ENCODE measurements at regions not wholly inside any gene's neighbourhood (a gene's known extent, or its start where the extent isn't known, plus 50 kb on each side); places are given as distances from the start of the nearest gene placed in this dataset.

DNA sequence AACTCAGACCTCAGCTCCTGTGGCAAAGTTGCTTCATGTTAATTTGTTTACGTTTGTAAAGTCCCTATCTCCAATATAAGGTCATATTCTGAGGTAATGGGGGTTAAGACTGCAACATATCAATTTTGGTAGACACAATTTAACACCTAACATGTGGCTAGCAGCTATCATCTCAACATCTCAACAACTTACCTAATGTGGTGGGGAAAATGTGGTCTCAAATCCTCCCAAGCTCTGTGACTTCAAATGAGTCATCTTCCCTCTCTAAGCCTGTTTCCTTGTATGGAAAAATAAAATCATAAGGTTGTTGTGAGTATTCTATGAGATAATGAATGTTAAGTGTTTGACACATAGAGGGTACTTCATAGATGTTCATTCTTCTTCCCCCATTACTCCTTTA, 443.3 kb downstream of the CDK5RAP2 start:
- DNase-seq (ENCODE audit: low read depth in 2 of 2): no peak

DNA sequence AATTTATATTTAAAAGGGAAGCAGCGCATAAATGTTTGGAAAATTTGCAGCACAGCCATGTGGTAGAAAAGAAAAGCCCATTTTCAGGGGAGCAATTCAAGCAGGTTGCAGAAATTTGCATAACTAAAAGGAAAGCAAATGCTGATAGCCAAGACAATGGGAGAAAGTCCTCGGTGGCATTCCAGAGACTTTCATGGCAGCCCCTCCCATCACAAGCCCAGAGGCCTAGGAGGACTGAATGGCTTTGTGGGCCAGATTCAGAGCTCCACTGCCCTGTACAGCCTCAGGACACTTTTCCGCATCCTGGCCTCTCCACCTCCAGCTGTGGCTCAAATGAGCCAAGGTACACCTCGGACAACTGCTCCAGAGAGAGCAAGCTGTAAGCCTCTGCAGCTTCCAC, 462.9 kb downstream of the CDK5RAP2 start:
- DNase-seq (ENCODE audit: low read depth in 2 of 2): no peak

DNA sequence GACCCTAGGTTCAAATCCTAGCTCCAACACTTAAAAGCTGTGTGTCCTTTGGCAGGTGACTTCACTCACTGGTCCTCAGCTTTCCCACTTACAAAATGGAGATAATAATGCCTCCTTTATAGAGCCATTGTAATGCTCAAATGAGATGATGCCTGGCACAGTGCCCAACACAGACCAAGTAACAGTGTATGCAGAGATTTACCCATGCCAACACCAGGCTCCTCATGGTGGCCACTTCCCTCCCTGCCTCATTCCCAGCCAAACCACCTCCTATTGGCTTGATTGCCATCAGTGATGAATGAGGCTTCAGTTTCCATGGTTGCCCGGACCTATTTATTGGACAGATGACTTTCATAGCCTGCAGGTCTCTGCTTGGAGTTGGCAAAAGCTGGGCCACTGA, 469.4 kb downstream of the CDK5RAP2 start:
- no peak for DNase-seq (ENCODE audit: low read depth in 2 of 2)

DNA sequence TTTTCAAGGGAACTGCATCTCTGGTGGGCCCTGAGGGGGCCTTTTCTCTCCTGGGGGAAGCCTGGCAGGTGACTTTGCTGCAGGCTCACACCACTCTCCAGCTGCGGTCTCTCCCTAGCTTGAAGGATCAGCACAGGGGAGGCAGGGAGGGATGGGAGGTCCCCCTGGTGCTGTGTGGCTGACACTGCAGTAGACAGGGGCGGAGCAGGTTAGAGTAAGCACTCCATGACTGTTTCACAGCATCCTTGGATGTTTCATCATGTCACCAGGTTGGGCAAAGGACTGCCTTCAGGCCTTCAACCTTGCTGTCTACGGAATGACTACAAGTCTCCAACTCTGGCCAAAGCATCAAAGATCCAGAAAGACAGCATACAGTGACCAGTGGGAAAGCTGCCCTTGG, 470.7 kb downstream of the CDK5RAP2 start:
- no peak for DNase-seq (ENCODE audit: low read depth in 2 of 2)

DNA sequence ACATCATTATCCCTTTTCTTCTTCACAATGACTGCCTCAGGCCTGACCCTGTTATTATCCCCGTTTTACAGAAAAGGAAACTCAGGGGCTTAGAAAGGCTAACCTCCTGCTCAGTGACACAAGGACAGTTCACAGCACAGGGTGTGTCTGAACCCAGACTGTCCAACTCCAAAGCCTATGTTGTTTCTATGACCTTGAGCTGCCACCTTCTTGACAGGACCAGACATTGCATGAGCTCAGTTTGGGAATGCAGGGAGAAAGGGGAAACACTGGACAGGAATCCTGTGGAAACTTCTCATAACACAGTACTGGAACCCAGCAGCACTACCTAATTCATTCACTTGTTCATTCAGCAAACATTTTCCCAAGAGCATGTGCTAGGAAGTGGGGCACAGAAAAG, 472.8 kb downstream of the CDK5RAP2 start:
- DNase-seq (ENCODE audit: low read depth in 2 of 2): no peak

DNA sequence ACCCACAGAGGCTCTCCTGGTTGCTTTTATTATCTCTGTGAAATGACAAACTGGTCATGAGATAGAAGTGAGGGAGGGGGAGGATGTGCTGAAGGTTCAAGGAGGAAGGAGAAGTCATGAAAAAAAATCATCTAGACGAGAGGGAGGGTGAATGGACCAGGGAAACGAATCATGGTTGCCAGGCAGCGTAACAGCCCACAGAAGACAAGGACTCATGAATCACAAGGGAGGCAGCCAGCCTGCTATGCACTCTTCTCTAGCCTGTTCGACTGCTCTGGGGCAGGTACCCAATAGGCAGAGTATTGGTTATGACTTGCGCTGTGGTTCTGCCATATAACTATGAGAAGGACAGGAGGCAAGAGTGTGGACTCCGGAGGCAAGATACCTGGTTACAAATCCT, 475.2 kb downstream of the CDK5RAP2 start:
- no peak for DNase-seq (ENCODE audit: low read depth in 2 of 2)

DNA sequence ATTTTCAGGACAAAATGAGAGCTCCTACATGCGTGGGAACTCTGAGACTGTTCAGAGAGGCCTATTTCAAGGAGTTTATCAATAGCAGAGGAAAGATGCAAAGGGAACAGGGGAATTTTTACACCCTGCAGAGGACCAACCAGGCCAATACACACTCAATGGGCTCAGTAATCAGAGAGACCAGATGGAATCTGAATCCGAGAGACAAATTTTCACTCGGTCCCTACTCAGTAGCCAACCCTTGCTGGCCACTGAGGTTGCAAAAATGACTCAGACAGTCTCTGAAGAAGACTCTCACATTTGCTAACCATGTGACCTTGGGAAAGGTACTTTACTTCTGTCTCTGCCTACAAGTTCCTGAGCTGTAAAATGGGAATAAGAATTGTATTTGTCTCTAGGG, 479.4 kb downstream of the CDK5RAP2 start:
- DNase-seq (ENCODE audit: low read depth in 2 of 2): no peak

DNA sequence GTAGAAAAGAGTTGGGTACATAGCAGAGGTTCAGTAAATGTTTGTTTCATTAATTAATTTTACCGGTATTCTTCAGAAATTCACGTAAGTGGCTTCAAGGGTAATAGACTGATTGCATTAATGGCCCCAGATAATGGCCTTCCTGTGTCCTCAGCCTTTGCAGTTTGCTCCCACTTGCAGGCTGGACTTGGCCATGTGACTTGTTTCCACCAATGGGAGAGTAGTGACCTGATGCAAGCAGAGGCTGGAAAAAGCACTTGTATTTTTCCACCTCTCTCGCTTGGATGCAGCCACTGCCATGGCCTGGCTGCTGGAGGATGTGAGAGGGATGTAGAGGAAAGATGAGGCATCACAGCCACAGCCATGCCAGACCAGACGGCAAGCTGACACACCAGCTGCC, 480.9 kb downstream of the CDK5RAP2 start:
- DNase-seq (ENCODE audit: low read depth in 2 of 2): no peak

DNA sequence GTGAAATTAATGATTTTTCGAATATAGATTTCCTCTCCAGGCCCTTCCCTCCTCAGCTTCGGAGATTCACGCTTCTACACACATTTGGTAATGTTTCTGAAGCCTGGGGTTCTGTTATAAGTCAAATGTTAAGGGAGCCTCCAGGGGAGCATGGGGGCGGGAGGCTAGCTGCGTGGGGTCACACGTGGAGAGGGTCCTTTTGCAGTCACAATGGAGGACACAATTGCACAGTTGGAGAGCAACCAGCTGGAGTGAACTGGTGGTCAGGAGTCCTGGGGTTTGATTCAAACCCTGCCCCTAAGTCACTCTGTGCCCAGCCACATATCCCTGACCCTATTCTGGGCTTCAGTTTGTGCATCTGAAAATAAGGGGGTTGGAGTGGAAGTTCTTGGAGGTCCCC, 481.4 kb downstream of the CDK5RAP2 start:
- no peak for DNase-seq (ENCODE audit: low read depth in 2 of 2)

DNA sequence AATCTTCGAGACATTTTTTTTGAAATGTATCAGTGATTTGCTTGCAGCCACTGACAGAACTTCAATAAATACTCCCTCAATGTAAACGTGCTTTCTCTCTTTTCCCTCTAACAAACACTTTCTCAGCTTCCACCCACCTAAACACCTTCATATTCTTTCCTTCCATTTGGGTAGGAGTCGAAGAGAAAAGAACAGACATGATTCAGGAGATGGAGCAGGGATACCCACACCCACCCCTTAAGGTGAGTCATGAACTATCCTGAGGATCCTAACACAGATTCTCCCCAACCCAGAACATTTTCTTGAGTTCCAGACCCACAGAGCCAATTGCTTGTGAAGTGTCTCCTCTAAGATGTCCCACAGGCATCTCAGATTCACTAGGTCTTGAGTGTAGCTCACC, 488.8 kb downstream of the CDK5RAP2 start:
- no peak for DNase-seq (ENCODE audit: low read depth in 2 of 2)

DNA sequence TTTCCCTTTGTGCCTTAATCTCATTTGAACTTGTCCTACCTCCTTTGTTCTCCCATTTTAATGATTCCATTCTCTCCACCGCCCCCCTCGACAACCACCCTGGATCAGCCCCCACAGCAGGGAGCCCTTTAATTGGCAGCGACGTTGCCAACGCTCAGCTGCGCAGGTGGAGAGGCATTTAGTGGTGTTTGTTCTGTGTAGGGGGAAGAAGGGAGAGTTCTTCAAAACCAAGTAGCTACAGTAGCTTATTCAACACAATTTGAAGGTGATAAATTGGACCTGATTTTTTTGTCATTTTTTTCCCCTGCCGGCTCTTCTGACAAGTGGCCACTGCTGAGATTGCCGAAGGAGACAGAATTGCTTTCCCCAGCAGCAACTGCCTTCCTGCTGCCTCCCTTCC, 499.1 kb downstream of the CDK5RAP2 start:
- DNase-seq (ENCODE audit: low read depth in 2 of 2): no peak

DNA sequence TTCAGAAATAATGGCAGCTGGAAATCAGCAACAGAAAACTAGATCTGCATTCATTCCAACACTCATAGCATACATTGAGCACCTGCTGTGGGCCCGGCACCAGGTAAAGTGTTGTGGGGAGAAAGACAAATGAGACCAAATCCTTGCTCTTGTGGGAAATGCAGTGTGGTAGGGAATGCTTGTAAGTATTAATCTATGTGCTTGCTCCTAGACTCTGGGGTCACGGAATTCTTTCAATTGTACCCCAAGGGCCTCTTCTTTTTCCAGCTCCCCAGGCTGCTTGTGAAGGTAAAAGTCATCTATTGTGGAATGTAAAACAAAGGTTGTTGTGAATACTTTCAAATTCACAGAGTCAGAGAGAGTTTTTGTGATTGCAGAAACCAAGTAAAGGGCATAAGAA, 501.9 kb downstream of the CDK5RAP2 start:
- no peak for DNase-seq (ENCODE audit: low read depth in 2 of 2)

DNA sequence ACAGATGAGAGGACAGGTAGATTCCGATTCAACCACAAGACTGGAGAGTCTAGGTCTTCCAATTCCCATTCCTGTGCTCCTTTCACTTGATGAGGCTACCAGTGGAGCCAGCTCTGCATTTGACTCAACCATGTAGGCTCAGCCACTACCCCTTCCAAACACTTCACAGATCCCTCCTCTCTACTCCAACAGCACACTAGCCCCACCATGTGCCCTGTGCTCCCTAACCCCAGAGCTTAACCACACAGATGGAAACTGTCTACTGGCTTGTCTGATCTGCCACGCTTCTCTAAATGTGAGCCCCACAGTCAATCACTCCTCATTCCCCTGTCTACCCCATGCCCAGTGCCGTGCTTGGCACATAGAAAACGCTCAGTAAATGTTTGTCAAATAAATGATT, 508.2 kb downstream of the CDK5RAP2 start:
- DNase-seq (ENCODE audit: low read depth in 2 of 2): no peak

DNA sequence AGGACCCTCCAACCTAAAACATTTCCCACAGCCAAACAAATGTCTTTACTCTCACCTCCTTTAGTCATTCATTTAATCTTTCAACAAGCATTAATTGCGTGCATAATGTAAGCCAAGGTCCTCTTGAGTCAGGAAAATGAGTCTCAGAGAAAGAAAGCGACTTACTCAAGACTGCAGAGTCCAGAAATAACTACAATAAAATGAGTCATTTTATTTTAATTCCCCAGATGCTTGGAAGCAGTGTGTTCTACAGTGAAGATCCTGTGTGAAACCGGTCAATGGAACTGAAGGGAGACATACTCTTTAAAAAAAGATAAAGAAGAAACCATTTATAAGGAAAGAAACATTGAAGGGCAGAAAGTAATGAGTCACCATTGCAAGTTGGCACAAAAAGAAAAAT, 513.7 kb downstream of the CDK5RAP2 start:
- no peak for DNase-seq (ENCODE audit: low read depth in 2 of 2)

DNA sequence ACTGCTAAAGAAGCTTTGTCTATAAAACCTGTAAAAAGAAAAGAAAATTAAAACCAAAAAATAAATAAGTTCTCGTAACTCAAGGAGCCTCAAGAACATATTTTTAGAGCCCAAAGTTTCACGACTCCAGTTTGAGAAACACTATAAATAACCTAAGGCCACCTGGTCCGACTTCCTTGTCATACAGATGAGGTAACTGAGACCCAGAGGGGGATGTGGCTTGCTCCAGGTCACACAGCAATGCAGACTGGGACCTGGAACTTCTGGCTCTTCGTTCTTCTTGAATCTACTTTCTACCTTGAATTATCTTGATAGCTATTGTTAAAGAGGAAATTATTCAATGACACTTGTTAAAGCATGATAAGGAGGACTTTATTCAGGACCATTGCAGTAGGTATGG, 514.8 kb downstream of the CDK5RAP2 start:
- no peak for DNase-seq (ENCODE audit: low read depth in 2 of 2)

DNA sequence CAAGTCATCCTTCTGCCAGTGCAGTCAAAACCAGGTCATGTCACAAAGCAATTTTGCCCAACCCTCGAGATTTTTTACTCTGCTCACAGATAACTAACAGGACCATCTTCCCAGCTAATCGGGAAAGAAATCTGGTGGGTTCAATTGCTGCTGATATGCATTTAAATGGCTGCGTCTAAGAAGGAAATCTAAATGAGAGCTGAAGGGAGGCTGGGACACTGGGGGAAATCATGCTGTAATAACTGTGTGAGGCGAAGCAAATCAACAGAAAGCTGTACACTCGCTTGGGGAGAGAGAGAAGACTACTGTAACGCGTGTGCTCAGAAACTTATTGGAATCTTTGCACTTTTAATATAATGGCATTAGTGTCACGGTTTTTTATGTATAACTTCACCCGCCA, 535.0 kb downstream of the CDK5RAP2 start:
- DNase-seq (ENCODE audit: low read depth in 2 of 2): no peak

DNA sequence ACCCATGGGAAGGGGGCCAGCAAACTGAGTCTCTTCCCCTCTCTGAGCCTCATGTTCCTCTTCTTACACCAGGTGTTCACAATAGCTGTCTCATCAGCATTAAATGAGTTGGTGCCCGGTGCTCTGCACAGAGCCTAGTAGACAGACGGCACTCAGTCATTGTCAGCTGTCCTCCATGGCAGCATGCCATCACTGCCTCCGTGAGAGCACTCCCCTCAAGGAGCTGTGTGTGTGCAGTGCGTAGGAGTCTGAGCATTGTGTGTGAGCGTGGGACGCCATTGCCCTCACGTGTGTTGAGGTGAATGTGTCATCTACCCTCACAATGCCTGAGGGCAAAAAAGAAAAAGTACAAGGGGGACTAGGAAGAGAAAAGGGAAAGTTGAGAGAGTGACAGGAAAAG, 536.5 kb downstream of the CDK5RAP2 start:
- DNase-seq (ENCODE audit: low read depth in 2 of 2): no peak

DNA sequence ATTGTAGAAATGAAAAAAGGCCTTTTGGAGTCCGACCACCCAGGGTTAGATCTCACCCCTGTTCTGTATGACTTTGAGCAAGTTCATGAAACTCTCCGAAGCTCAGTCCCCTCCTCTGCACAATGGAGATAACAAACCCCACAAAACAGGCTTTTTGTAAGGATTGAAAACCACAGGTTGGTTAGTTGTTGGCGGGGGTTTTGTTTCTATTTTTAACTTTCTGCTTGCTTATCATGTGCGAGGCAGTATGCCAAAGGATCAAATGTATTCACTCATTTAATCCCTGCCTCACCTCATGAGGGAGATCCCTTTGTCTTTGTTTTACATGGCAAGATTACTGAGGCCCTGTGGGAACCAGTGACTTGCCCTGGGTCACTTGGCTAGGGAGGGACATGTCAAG, 539.1 kb downstream of the CDK5RAP2 start:
- DNase-seq (ENCODE audit: low read depth in 2 of 2): no peak

DNA sequence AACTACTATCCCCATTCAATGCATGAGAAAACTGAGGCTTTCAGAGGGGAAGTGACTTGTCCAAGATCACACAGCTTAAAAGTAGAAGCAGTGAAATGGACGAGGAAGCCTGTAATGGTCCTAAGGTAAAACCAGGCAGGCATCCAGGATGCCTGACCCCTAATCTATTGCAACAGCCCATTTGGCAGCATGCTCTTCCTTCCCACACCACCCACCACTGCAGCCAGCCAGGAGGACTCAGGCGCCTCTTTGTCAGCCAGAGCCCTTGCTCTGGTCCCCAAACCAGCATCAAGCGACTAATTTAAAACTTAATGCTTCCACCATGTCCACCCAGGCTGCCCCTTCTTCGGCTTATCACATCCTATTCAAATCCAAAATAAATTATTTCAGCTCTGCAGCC, 541.6 kb downstream of the CDK5RAP2 start:
- DNase-seq (ENCODE audit: low read depth in 2 of 2): no peak

DNA sequence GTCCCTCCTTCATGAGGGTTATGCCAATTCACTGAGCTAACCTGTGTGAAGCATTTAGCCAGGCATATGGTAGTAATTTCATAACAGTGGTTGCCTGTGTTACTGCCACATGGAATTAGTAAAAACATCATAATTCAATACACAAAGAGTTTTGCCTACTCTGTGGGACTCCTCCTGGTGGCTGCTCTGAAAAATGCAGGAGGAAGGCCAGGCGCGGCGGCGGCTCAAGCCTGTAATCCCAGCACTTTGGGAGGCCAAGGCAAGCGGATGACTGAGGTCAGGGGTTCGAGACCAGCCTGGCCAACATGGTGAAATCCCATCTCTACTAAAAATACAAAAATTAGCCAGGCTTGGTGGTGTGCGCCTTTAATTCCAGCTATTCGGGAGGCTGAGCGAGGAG, 547.3 kb downstream of the CDK5RAP2 start:
- DNase-seq (ENCODE audit: low read depth in 2 of 2): no peak

DNA sequence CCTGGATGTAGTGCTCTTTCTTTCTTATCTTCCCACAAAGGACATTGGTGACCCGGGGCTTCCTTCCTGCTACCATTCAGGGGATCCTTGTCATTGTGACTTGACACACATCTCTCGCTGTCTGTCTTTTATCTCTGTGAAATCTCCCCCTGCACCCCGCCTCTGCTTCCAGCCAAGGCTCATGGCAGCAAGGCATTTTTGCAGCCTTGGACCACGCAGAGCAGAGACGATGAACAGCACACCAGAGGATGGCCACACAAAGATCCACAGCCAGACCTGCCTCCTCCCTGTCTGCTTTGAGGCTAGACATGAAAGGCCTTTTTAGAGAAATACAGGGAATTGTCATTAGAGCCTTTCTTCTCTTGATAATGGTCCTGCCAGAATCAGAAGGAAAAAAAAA, 549.1 kb downstream of the CDK5RAP2 start:
- no peak for DNase-seq (ENCODE audit: low read depth in 2 of 2)

DNA sequence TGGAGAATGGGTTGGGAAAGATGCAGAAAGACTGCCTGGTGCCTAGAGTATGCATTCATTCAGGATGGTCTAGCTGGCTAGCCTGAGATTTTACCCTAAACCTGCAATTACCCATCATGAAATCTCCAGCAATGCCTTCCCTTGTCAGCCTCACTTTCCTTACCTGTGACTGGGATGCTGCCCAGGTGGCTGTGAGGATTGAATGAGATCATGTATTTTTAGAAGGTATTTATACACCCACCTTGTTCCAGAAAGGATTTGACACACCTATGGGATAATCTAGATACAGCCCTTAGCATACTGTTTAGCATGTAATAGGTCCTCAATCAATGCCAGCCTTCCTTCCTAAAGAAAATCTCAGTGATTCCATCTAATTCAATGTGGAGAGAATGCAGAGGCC, 561.4 kb downstream of the CDK5RAP2 start:
- no peak for DNase-seq (ENCODE audit: low read depth in 2 of 2)

DNA sequence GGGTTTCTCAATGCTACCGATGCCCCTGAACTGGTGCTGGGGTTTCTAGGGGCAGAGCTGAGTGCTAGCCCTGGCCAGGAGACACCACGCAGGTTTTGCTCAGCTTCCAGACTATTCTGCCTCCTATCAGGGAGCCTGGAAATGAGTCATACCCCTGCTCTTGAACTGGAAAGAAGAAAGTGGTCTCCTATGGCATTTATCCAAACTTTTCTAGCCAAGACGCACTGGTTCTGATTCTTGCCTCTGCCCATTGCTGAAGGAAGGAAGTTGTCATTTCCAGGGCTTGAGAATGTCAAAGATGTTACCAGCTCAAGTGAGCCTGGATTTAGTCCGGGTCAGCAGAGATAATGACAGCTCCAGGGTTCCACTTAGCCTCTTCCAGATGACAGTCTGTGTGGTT, 561.9 kb downstream of the CDK5RAP2 start:
- DNase-seq (ENCODE audit: low read depth in 2 of 2): no peak

DNA sequence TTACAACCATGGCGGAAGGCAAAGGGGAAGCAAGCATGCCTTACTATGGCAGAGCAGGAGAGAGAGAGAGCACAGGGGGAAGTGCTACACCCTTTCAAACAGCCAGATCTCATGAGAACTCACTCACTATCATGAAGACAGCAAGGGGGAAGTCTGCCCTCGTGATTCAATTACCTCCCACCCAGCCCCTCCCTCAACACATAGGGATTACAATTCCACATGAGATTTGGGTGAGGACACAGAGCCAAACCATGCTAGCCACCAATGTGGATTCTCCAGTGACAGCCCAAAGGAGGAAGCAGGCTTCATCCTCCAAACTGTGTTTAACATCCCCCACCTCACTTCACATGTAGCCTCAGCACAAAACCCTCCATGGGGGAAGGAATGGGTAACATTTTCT, 563.7 kb downstream of the CDK5RAP2 start:
- DNase-seq (ENCODE audit: low read depth in 2 of 2): no peak

DNA sequence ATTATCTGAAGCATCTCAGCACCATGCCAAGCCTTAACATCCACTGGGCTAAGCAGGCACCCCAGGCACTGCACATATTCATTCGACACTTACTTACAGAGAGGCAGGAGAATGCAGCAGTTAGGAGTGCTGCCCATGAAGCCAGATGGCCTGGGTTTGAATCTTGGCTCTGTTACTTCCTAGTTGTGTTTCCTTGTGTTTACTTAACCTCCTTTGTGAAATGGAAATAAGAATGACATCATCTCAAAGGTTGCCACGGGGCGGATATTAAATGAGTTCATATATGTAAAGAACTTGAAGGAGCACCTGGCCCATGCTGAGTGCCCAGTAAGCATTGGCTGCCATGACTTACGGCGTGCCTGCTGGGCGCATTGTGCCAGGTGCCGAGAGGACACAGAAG, 565.2 kb downstream of the CDK5RAP2 start:
- no peak for DNase-seq (ENCODE audit: low read depth in 2 of 2)

Measured in stimulated activated CD4-positive, alpha-beta T cell treated with anti-CD3 and anti-CD28 coated beads, Interleukin-1b, Interleukin-23, amount 100 ng/mL, for 4 hours (primary cell).